ENCODE measurements at regions not wholly inside any gene's neighbourhood (a gene's known extent, or its start where the extent isn't known, plus 50 kb on each side); places are given as distances from the start of the nearest gene placed in this dataset.

DNA sequence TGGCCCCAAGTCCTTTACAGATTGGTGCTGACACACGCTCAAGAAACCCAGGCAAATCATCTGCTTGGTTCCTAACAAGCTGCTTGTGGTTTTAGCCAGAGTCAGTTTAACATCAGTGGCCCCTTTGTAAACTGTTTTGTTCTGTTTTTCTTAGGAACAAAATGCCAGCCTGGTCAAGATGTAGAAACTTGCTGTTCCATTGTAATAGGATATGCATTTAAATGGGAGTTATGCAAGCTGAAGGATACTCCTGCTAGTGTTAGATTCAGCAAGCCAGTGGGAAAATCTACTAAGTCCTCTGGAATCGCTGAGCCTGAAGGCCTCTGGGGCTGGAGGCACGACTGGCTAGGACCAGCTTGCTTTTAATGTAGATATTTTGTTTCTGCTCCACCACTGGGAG lies 391.1 kb downstream of the TLE4 start:
- Histone ChIP-seq H3K27ac (ENCODE audit: insufficient read depth, low read length, poor library complexity, severe bottlenecking) (no peak overlapping the region), H3K9me3 (ENCODE audit: control insufficient read depth in 2 of 2, low read length in 2 of 2) (no peaks in the 10 kb centered on the region), H3K4me1 (ENCODE audit: control insufficient read depth, insufficient read depth, low read length, poor library complexity, severe bottlenecking) (no peaks in the 10 kb centered on the region), H3K27me3 (ENCODE audit: control insufficient read depth, insufficient read depth, low read length) (peaks cover 3% of the 10 kb centered on the region), H3K36me3 (ENCODE audit: control insufficient read depth, insufficient read depth, low read length) (no peaks in the 10 kb centered on the region), H3K4me3 (ENCODE audit: low read depth, low read length) (no peak overlapping the region)
- Mint-ChIP-seq H3K27ac (no peak overlapping the region), H3K4me3 (no peak overlapping the region), H3K9me3 (no peaks in the 10 kb centered on the region), H3K27me3 (no peaks in the 10 kb centered on the region), H3K36me3 (no peaks in the 10 kb centered on the region), H3K4me1 (no peaks in the 10 kb centered on the region)
- no peak for DNase-seq
- ATAC-seq (ENCODE audit: low read depth in 2 of 2) = no peak

- H3K27me3 Mint-ChIP-seq = no peaks in the 10 kb centered on the region
- H3K36me3 ChIP-seq (ENCODE audit: control insufficient read depth, insufficient read depth, low read length) = no peaks in the 10 kb centered on the region
- no peak for ATAC-seq (ENCODE audit: low read depth in 2 of 2)
- no peaks in the 10 kb centered on the region for H3K36me3 Mint-ChIP-seq
- no peak overlapping the region for H3K4me3 ChIP-seq (ENCODE audit: low read depth, low read length)
- peaks cover 3% of the 10 kb centered on the region for H3K27me3 ChIP-seq (ENCODE audit: control insufficient read depth, insufficient read depth, low read length)
- no peak overlapping the region for H3K4me3 Mint-ChIP-seq
- H3K27ac Mint-ChIP-seq = no peak overlapping the region
- no peaks in the 10 kb centered on the region for H3K9me3 Mint-ChIP-seq
- H3K27ac ChIP-seq (ENCODE audit: insufficient read depth, low read length, poor library complexity, severe bottlenecking) = no peak overlapping the region
- DNase-seq = no peak
- no peaks in the 10 kb centered on the region for H3K9me3 ChIP-seq (ENCODE audit: control insufficient read depth in 2 of 2, low read length in 2 of 2)
- H3K4me1 Mint-ChIP-seq = no peaks in the 10 kb centered on the region
- no peaks in the 10 kb centered on the region for H3K4me1 ChIP-seq (ENCODE audit: control insufficient read depth, insufficient read depth, low read length, poor library complexity, severe bottlenecking)
Measured at GRCh38 chr9:79962150-79962549, 390.4 kb downstream of the TLE4 start.

- H3K9me3 Mint-ChIP-seq = peaks cover 0 to 8% (median 0%) of the 10 kb centered on the region in 7 donors
- H3K4me3 Mint-ChIP-seq = no peak overlapping the region
- H3K4me1 Mint-ChIP-seq = no peaks in the 10 kb centered on the region
- no peak overlapping the region for H3K4me3 ChIP-seq (ENCODE audit: low read depth, low read length)
- no peaks in the 10 kb centered on the region for H3K4me1 ChIP-seq (ENCODE audit: control insufficient read depth, insufficient read depth, low read length, poor library complexity, severe bottlenecking)
- H3K36me3 ChIP-seq (ENCODE audit: control insufficient read depth, insufficient read depth, low read length) = no peaks in the 10 kb centered on the region
- no peak overlapping the region for H3K27ac ChIP-seq (ENCODE audit: insufficient read depth, low read length, poor library complexity, severe bottlenecking)
- H3K27ac Mint-ChIP-seq = no peak overlapping the region
- no peaks in the 10 kb centered on the region for H3K27me3 ChIP-seq (ENCODE audit: control insufficient read depth, insufficient read depth, low read length)
- no peaks in the 10 kb centered on the region for H3K36me3 Mint-ChIP-seq
- no peaks in the 10 kb centered on the region for H3K9me3 ChIP-seq (ENCODE audit: control insufficient read depth in 2 of 2, low read length in 2 of 2)
- DNase-seq (peak in 1 of 3 donors; percentile 12), ATAC-seq (ENCODE audit: low read depth in 2 of 2) (no peak)
- H3K27me3 Mint-ChIP-seq = no peaks in the 10 kb centered on the region
Measured at GRCh38 chr9:79955300-79955699, 383.5 kb downstream of the TLE4 start.

- ATAC-seq (ENCODE audit: low read depth in 2 of 2) = no peak
- Histone ChIP-seq H3K4me3 (ENCODE audit: low read depth, low read length) (no peak overlapping the region), H3K9me3 (ENCODE audit: control insufficient read depth in 2 of 2, low read length in 2 of 2) (no peaks in the 10 kb centered on the region), H3K4me1 (ENCODE audit: control insufficient read depth, insufficient read depth, low read length, poor library complexity, severe bottlenecking) (no peaks in the 10 kb centered on the region), H3K36me3 (ENCODE audit: control insufficient read depth, insufficient read depth, low read length) (no peaks in the 10 kb centered on the region), H3K27ac (ENCODE audit: insufficient read depth, low read length, poor library complexity, severe bottlenecking) (no peak overlapping the region), H3K27me3 (ENCODE audit: control insufficient read depth, insufficient read depth, low read length) (no peaks in the 10 kb centered on the region)
- Mint-ChIP-seq H3K27ac (no peak overlapping the region), H3K36me3 (no peaks in the 10 kb centered on the region), H3K4me3 (no peak overlapping the region), H3K4me1 (no peaks in the 10 kb centered on the region), H3K27me3 (no peaks in the 10 kb centered on the region), H3K9me3 (peaks cover 0 to 8% (median 0%) of the 10 kb centered on the region in 7 donors)
- DNase-seq = no peak
Measured at GRCh38 chr9:79953908-79954307, 382.1 kb downstream of the TLE4 start.

GRCh38 chr9:79952401-79952800 lies 380.6 kb downstream of the TLE4 start:
- H3K27ac ChIP-seq (ENCODE audit: insufficient read depth, low read length, poor library complexity, severe bottlenecking) = no peak overlapping the region
- DNase-seq = no peak
- ATAC-seq (ENCODE audit: low read depth in 2 of 2) = no peak
- no peak overlapping the region for H3K4me3 ChIP-seq (ENCODE audit: low read depth, low read length)
- no peaks in the 10 kb centered on the region for H3K27me3 ChIP-seq (ENCODE audit: control insufficient read depth, insufficient read depth, low read length)
- H3K27ac Mint-ChIP-seq = no peak overlapping the region
- H3K4me1 ChIP-seq (ENCODE audit: control insufficient read depth, insufficient read depth, low read length, poor library complexity, severe bottlenecking) = no peaks in the 10 kb centered on the region
- no peaks in the 10 kb centered on the region for H3K27me3 Mint-ChIP-seq
- H3K9me3 ChIP-seq (ENCODE audit: control insufficient read depth in 2 of 2, low read length in 2 of 2) = no peaks in the 10 kb centered on the region
- H3K36me3 ChIP-seq (ENCODE audit: control insufficient read depth, insufficient read depth, low read length) = no peaks in the 10 kb centered on the region
- no peak overlapping the region for H3K4me3 Mint-ChIP-seq
- H3K4me1 Mint-ChIP-seq = no peaks in the 10 kb centered on the region
- H3K36me3 Mint-ChIP-seq = no peaks in the 10 kb centered on the region
- H3K9me3 Mint-ChIP-seq = peaks cover 0 to 8% (median 0%) of the 10 kb centered on the region in 7 donors

- Mint-ChIP-seq H3K9me3 (no peaks in the 10 kb centered on the region), H3K36me3 (no peaks in the 10 kb centered on the region), H3K27ac (no peak overlapping the region), H3K4me3 (no peak overlapping the region), H3K4me1 (no peaks in the 10 kb centered on the region), H3K27me3 (no peaks in the 10 kb centered on the region)
- Histone ChIP-seq H3K27me3 (ENCODE audit: control insufficient read depth, insufficient read depth, low read length) (no peaks in the 10 kb centered on the region), H3K36me3 (ENCODE audit: control insufficient read depth, insufficient read depth, low read length) (no peaks in the 10 kb centered on the region), H3K4me1 (ENCODE audit: control insufficient read depth, insufficient read depth, low read length, poor library complexity, severe bottlenecking) (no peaks in the 10 kb centered on the region), H3K9me3 (ENCODE audit: control insufficient read depth in 2 of 2, low read length in 2 of 2) (no peaks in the 10 kb centered on the region), H3K4me3 (ENCODE audit: low read depth, low read length) (no peak overlapping the region), H3K27ac (ENCODE audit: insufficient read depth, low read length, poor library complexity, severe bottlenecking) (no peak overlapping the region)
- no peak for DNase-seq
- no peak for ATAC-seq (ENCODE audit: low read depth in 2 of 2)
Measured at GRCh38 chr9:79946712-79947111, 374.9 kb downstream of the TLE4 start.

- H3K36me3 ChIP-seq (ENCODE audit: control insufficient read depth, insufficient read depth, low read length) = no peaks in the 10 kb centered on the region
- H3K4me1 Mint-ChIP-seq = no peaks in the 10 kb centered on the region
- no peaks in the 10 kb centered on the region for H3K9me3 Mint-ChIP-seq
- H3K9me3 ChIP-seq (ENCODE audit: control insufficient read depth in 2 of 2, low read length in 2 of 2) = no peaks in the 10 kb centered on the region
- no peak for ATAC-seq (ENCODE audit: low read depth in 2 of 2)
- DNase-seq = no peak
- H3K4me1 ChIP-seq (ENCODE audit: control insufficient read depth, insufficient read depth, low read length, poor library complexity, severe bottlenecking) = no peaks in the 10 kb centered on the region
- no peak overlapping the region for H3K4me3 Mint-ChIP-seq
- H3K27ac ChIP-seq (ENCODE audit: insufficient read depth, low read length, poor library complexity, severe bottlenecking) = no peak overlapping the region
- H3K27me3 Mint-ChIP-seq = no peaks in the 10 kb centered on the region
- no peaks in the 10 kb centered on the region for H3K27me3 ChIP-seq (ENCODE audit: control insufficient read depth, insufficient read depth, low read length)
- H3K36me3 Mint-ChIP-seq = no peaks in the 10 kb centered on the region
- no peak overlapping the region for H3K27ac Mint-ChIP-seq
- H3K4me3 ChIP-seq (ENCODE audit: low read depth, low read length) = no peak overlapping the region
Measured at GRCh38 chr9:79945495-79945894, 373.7 kb downstream of the TLE4 start.

DNA sequence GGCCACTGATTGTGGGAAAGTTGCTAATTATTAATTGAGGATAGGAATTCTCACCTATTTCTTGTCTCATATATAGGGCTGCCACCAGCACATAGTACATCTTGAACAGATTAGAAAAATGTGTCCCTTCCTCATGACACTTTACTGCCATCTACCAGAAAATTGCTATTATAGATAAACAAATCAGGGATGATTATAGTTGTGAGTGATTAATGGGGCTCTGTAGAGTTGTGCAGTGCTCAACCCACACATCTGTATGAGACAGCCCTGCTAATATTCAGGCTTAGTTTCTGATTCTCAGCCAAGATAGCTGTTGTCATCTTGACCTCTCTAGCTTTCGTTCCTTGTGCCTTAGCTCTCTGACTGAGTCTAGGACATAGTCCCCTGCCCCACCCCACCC lies 373.3 kb downstream of the TLE4 start:
- DNase-seq (peak in 2 of 3 donors; percentile 15 to 19), ATAC-seq (ENCODE audit: low read depth in 2 of 2) (peak in 1 of 2 donors; percentile 28)
- Histone ChIP-seq H3K27ac (ENCODE audit: insufficient read depth, low read length, poor library complexity, severe bottlenecking) (no peak overlapping the region), H3K4me1 (ENCODE audit: control insufficient read depth, insufficient read depth, low read length, poor library complexity, severe bottlenecking) (no peaks in the 10 kb centered on the region), H3K27me3 (ENCODE audit: control insufficient read depth, insufficient read depth, low read length) (no peaks in the 10 kb centered on the region), H3K36me3 (ENCODE audit: control insufficient read depth, insufficient read depth, low read length) (no peaks in the 10 kb centered on the region), H3K4me3 (ENCODE audit: low read depth, low read length) (no peak overlapping the region), H3K9me3 (ENCODE audit: control insufficient read depth in 2 of 2, low read length in 2 of 2) (no peaks in the 10 kb centered on the region)
- Mint-ChIP-seq H3K9me3 (no peaks in the 10 kb centered on the region), H3K4me3 (no peak overlapping the region), H3K27me3 (no peaks in the 10 kb centered on the region), H3K27ac (no peak overlapping the region), H3K4me1 (no peaks in the 10 kb centered on the region), H3K36me3 (no peaks in the 10 kb centered on the region)

All from CD4-positive, CD25-positive, alpha-beta regulatory T cell (primary cell).